ENCODE measurements at regions not wholly inside any gene's neighbourhood (a gene's known extent, or its start where the extent isn't known, plus 50 kb on each side); places are given as distances from the start of the nearest gene placed in this dataset.

- TF ChIP-seq CTCF (conservative IDR thresholded peaks at IDR 0.05; ENCODE audit: low read length) (no peak), EZH2phosphoT487 (IDR thresholded peaks at IDR 0.05; ENCODE audit: borderline replicate concordance, low read depth, low read length) (no peak)
Observed at GRCh38 chr5:116646611-116647289, 72.1 kb upstream of the SEMA6A start.
